Progenitor cell of endocrine pancreas (in vitro differentiated cells): ENCODE measurements at regions not wholly inside any gene's neighbourhood (a gene's known extent, or its start where the extent isn't known, plus 50 kb on each side); places are given as distances from the start of the nearest gene placed in this dataset.

ENCODE experiments used
- DNase-seq: peaks from one replicate; pipeline ENCODE4 v3.0.0; 2021; ENCODE audit warnings: low spot score; ENCODE audit not compliant: unreplicated experiment
- H3K27ac Mint-ChIP-seq: 2 replicates; pipeline ENCODE4 v1.8.0; 2021; ENCODE audit warnings: mild to moderate bottlenecking, moderate library complexity, mixed read lengths
- H3K27me3 Mint-ChIP-seq: 2 replicates; pipeline ENCODE4 v1.8.0; 2021; ENCODE audit warnings: mixed read lengths
- H3K36me3 Mint-ChIP-seq: 2 replicates; pipeline ENCODE4 v1.8.0; 2022; ENCODE audit warnings: mixed read lengths; ENCODE audit not compliant: insufficient read depth
- H3K4me1 Mint-ChIP-seq: 2 replicates; pipeline ENCODE4 v1.8.0; 2021; ENCODE audit warnings: low read depth, mixed read lengths
- H3K4me3 Mint-ChIP-seq: 2 replicates; pipeline ENCODE4 v1.8.0; 2021; ENCODE audit warnings: low read depth, mild to moderate bottlenecking, moderate library complexity, mixed read lengths
- H3K9me3 Mint-ChIP-seq: 2 replicates; pipeline ENCODE4 v1.8.0; 2021; ENCODE audit warnings: low read depth, mixed read lengths
- CTCF ChIP-seq: fragments of 200-600 bp; sonication (generic); IDR thresholded peaks from one replicate; pipeline ENCODE4 v1.5.0; 2021; ENCODE audit warnings: antibody characterized with exemption, mild to moderate bottlenecking; ENCODE audit not compliant: unreplicated experiment

GRCh38 chr2:173747035-173747434, 218.1 kb downstream of the SP3 start:
- DNase-seq, result no peak
- no peak overlapping the region for H3K27ac Mint-ChIP-seq
- peaks cover 12% of the 10 kb centered on the region for H3K4me1 Mint-ChIP-seq
- H3K36me3 Mint-ChIP-seq, result no peaks in the 10 kb centered on the region
- H3K4me3 Mint-ChIP-seq, result no peak overlapping the region
- H3K27me3 Mint-ChIP-seq, result peaks cover 18% of the 10 kb centered on the region
- H3K9me3 Mint-ChIP-seq, result no peaks in the 10 kb centered on the region
- TF ChIP-seq CTCF, result no peak

- Mint-ChIP-seq H3K27ac (no peak overlapping the region), H3K36me3 (no peaks in the 10 kb centered on the region), H3K9me3 (no peaks in the 10 kb centered on the region), H3K4me3 (no peak overlapping the region), H3K27me3 (peaks cover 11% of the 10 kb centered on the region), H3K4me1 (peaks cover 15% of the 10 kb centered on the region)
- DNase-seq, result no peak
- peak; percentile 41 for TF ChIP-seq CTCF
Measured at GRCh38 chr2:173749315-173749714, 215.9 kb downstream of the SP3 start.

GRCh38 chr2:173750353-173750801, 214.8 kb downstream of the SP3 start:
- Mint-ChIP-seq H3K27me3 (peaks cover 10% of the 10 kb centered on the region), H3K4me3 (no peak overlapping the region), H3K4me1 (peaks cover 21% of the 10 kb centered on the region), H3K9me3 (no peaks in the 10 kb centered on the region), H3K27ac (peak overlapping the region; percentile 3), H3K36me3 (no peaks in the 10 kb centered on the region)
- DNase-seq, result no peak
- TF ChIP-seq CTCF, result no peak

GRCh38 chr2:173750831-173751230, 214.3 kb downstream of the SP3 start:
- no peaks in the 10 kb centered on the region for H3K36me3 Mint-ChIP-seq
- no peak overlapping the region for H3K27ac Mint-ChIP-seq
- DNase-seq, result no peak
- peaks cover 10% of the 10 kb centered on the region for H3K27me3 Mint-ChIP-seq
- no peak for TF ChIP-seq CTCF
- H3K9me3 Mint-ChIP-seq, result no peaks in the 10 kb centered on the region
- no peak overlapping the region for H3K4me3 Mint-ChIP-seq
- peaks cover 21% of the 10 kb centered on the region for H3K4me1 Mint-ChIP-seq

GRCh38 chr2:173751245-173751975, 213.8 kb downstream of the SP3 start:
- H3K27ac Mint-ChIP-seq, result no peak overlapping the region
- peaks cover 21% of the 10 kb centered on the region for H3K4me1 Mint-ChIP-seq
- no peaks in the 10 kb centered on the region for H3K9me3 Mint-ChIP-seq
- peaks cover 7% of the 10 kb centered on the region for H3K27me3 Mint-ChIP-seq
- H3K4me3 Mint-ChIP-seq, result no peak overlapping the region
- no peak for TF ChIP-seq CTCF
- H3K36me3 Mint-ChIP-seq, result no peaks in the 10 kb centered on the region
- no peak for DNase-seq
